ENCODE measurements at regions not wholly inside any gene's neighbourhood (a gene's known extent, or its start where the extent isn't known, plus 50 kb on each side); places are given as distances from the start of the nearest gene placed in this dataset.

DNA sequence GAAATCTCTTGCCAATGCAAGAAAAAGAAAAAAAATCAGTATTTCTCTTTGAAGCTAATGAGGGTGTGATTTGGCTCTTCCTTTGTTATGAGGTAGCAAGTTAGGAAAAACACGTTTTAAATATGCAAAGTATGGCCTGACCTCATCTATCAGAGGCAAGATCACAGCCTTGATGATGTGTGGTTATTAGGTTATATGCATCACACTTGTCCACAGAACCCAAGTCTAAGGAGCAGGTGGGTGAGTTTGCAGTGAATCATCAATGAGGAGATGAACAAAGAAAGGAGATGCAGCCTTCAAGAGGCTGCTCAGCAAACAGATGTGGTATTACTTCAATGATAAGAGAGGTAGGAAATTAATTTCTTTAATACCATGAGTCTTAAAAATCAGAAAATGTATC is 594.8 kb upstream of the CDH5 start:
- Histone ChIP-seq H2AFZ (replicated peaks; ENCODE audit: low read length, poor library complexity) (no peak overlapping the region), H3K9me1 (ENCODE audit: insufficient read depth, low read length) (no peaks in the 10 kb centered on the region), H3K18ac (ENCODE audit: low read depth, low read length) (no peak overlapping the region), H3K23ac (ENCODE audit: low read depth, low read length) (no peak overlapping the region), H2AK9ac (replicated peaks; ENCODE audit: low read depth, low read length, poor library complexity) (no peak overlapping the region), H3K9me3 (ENCODE audit: control insufficient read depth, insufficient read depth, low read length) (peaks cover 11% of the 10 kb centered on the region), H3K9ac (ENCODE audit: low read depth, low read length) (no peak overlapping the region), H3K36me3 (ENCODE audit: control insufficient read depth, insufficient read depth, low read length) (no peaks in the 10 kb centered on the region), H3K4ac (ENCODE audit: low read depth, low read length) (no peak overlapping the region), H2BK120ac (ENCODE audit: low read depth, low read length) (no peak overlapping the region), H2BK20ac (ENCODE audit: low read depth, low read length) (no peak overlapping the region), H4K8ac (ENCODE audit: low read depth in 2 of 2, low read length in 2 of 2) (no peak overlapping the region), H2BK15ac (ENCODE audit: low read depth, low read length) (no peak overlapping the region), H3K56ac (ENCODE audit: extremely low read depth, insufficient read depth, low read length) (no peak overlapping the region), H3K4me1 (ENCODE audit: control insufficient read depth, insufficient read depth, low read length) (peaks cover 2% of the 10 kb centered on the region; the same call in 1 of the 2 replicates), H3K4me3 (ENCODE audit: insufficient read depth, low read depth, low read length) (no peak overlapping the region), H4K91ac (ENCODE audit: insufficient read depth, low read depth, low read length) (no peak overlapping the region), H2BK5ac (ENCODE audit: low read depth, low read length, poor library complexity, severe bottlenecking) (no peak overlapping the region), H3K27ac (ENCODE audit: insufficient read depth, low read length) (no peak overlapping the region), H3K79me1 (ENCODE audit: low read depth in 1 of 2, low read length in 2 of 2) (no peaks in the 10 kb centered on the region), H3K14ac (replicated peaks; ENCODE audit: low read depth, low read length) (no peak overlapping the region), H3K27me3 (ENCODE audit: control insufficient read depth, insufficient read depth, low read length) (no peaks in the 10 kb centered on the region), H2AK5ac (ENCODE audit: low read depth, low read length) (no peak overlapping the region), H3K4me2 (ENCODE audit: low read depth, low read length) (no peak overlapping the region), H4K5ac (ENCODE audit: low read depth, low read length) (no peak overlapping the region), H4K20me1 (ENCODE audit: insufficient read depth, low read length) (no peaks in the 10 kb centered on the region)
- CTCF ChIA-PET: no interaction called here
- no peak for ATAC-seq (ENCODE audit: low read depth)
- POLR2A ChIA-PET (ENCODE audit: unreplicated experiment): no interaction called here
- DNase-seq: no peak
- in situ Hi-C loops (cut with MboI; ENCODE audit: low sequenced_read_pairs): no loop called here
- TF ChIP-seq RAD21 (IDR thresholded peaks at IDR 0.05; ENCODE audit: low read length): no peak
- TF ChIP-seq SMC3 (IDR thresholded peaks at IDR 0.05; ENCODE audit: low read depth, low read length): no peak
- TF ChIP-seq, protein P1, sequence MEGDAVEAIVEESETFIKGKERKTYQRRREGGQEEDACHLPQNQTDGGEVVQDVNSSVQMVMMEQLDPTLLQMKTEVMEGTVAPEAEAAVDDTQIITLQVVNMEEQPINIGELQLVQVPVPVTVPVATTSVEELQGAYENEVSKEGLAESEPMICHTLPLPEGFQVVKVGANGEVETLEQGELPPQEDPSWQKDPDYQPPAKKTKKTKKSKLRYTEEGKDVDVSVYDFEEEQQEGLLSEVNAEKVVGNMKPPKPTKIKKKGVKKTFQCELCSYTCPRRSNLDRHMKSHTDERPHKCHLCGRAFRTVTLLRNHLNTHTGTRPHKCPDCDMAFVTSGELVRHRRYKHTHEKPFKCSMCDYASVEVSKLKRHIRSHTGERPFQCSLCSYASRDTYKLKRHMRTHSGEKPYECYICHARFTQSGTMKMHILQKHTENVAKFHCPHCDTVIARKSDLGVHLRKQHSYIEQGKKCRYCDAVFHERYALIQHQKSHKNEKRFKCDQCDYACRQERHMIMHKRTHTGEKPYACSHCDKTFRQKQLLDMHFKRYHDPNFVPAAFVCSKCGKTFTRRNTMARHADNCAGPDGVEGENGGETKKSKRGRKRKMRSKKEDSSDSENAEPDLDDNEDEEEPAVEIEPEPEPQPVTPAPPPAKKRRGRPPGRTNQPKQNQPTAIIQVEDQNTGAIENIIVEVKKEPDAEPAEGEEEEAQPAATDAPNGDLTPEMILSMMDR (conservative IDR thresholded peaks at IDR 0.05; ENCODE audit: low read depth, low read length): no peak
- no peak for TF ChIP-seq RCOR1 (IDR thresholded peaks at IDR 0.05; ENCODE audit: insufficient replicate concordance, low read length)
- TF ChIP-seq, protein P2, sequence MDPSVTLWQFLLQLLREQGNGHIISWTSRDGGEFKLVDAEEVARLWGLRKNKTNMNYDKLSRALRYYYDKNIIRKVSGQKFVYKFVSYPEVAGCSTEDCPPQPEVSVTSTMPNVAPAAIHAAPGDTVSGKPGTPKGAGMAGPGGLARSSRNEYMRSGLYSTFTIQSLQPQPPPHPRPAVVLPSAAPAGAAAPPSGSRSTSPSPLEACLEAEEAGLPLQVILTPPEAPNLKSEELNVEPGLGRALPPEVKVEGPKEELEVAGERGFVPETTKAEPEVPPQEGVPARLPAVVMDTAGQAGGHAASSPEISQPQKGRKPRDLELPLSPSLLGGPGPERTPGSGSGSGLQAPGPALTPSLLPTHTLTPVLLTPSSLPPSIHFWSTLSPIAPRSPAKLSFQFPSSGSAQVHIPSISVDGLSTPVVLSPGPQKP (IDR thresholded peaks at IDR 0.05; ENCODE audit: borderline replicate concordance, low read depth, low read length): no peak
- TF ChIP-seq POLR2A (IDR thresholded peaks at IDR 0.05; ENCODE audit: low read depth, low read length): no peak
- TF ChIP-seq RFX5 (IDR thresholded peaks at IDR 0.05; ENCODE audit: low read depth, low read length): no peak
- TF ChIP-seq MAFK (IDR thresholded peaks at IDR 0.05; ENCODE audit: low read depth, low read length): no peak
- no peak for TF ChIP-seq CHD1 (IDR thresholded peaks at IDR 0.05; ENCODE audit: low read depth, low read length)
- no peak for TF ChIP-seq CEBPB (IDR thresholded peaks at IDR 0.05; ENCODE audit: low read depth, low read length)
- TF ChIP-seq, protein P3, sequence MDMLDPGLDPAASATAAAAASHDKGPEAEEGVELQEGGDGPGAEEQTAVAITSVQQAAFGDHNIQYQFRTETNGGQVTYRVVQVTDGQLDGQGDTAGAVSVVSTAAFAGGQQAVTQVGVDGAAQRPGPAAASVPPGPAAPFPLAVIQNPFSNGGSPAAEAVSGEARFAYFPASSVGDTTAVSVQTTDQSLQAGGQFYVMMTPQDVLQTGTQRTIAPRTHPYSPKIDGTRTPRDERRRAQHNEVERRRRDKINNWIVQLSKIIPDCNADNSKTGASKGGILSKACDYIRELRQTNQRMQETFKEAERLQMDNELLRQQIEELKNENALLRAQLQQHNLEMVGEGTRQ (IDR thresholded peaks at IDR 0.05; ENCODE audit: low read depth, low read length): no peak
- TF ChIP-seq FOS (IDR thresholded peaks at IDR 0.05; ENCODE audit: low read depth, low read length): no peak
- TF ChIP-seq NFE2L2 (IDR thresholded peaks at IDR 0.05; ENCODE audit: low read depth, low read length): no peak
- no peak for TF ChIP-seq BHLHE40 (IDR thresholded peaks at IDR 0.05; ENCODE audit: low read depth, low read length)
- no peak for TF ChIP-seq MXI1 (IDR thresholded peaks at IDR 0.05; ENCODE audit: borderline replicate concordance, low read depth, low read length)
- no peak for TF ChIP-seq MAZ (IDR thresholded peaks at IDR 0.05; ENCODE audit: borderline replicate concordance, low read depth, low read length)
- no CpG with 5 or more reads among the region's 1 CpG for WGBS, 2 experiments (ENCODE audit: extremely low coverage in 2 of 2, insufficient read length in 1 of 2)
- intact Hi-C loops (cut with micrococcal nuclease): no loop called here
- dilution Hi-C loops (cut with HindIII; ENCODE audit: low sequenced_read_pairs, unreplicated experiment): no loop called here
- no TSS peak for BruUV-seq (replicated peaks)
